ENCODE measurements at regions not wholly inside any gene's neighbourhood (a gene's known extent, or its start where the extent isn't known, plus 50 kb on each side); places are given as distances from the start of the nearest gene placed in this dataset.

DNA sequence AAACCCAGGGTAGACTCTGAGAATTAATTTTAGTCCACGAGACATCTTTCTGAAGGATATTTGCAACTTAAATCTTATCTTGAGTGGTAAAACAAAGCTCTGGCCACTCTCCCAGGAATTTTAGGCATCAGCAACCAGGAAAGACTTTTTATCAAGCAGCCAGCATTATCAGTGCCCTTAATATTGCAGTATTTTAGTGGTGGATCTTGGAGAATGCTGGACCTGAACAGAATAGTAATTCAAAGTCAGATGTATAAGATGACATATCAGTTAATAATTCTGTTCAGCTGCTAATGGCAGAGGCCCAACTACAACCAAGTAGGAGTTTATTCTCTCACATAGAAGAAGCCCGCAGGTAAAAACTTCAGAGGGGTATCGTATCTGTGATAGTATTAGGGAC is 59.0 kb upstream of the CRY1 start:
- no peaks in the 10 kb centered on the region for H3K4me1 Mint-ChIP-seq
- no peak overlapping the region for H3K27ac ChIP-seq (ENCODE audit: insufficient read length, low read depth, low read length)
- no peak overlapping the region for H4K8ac ChIP-seq (replicated peaks; ENCODE audit: insufficient read length, low read depth, low read length)
- no peak overlapping the region for H2BK120ac ChIP-seq (ENCODE audit: low read depth, low read length, poor library complexity, severe bottlenecking)
- no peak overlapping the region for H2BK20ac ChIP-seq (ENCODE audit: low read depth, low read length, poor library complexity, severe bottlenecking)
- no peak overlapping the region for H3K56ac ChIP-seq (ENCODE audit: insufficient read length, low read depth, low read length)
- H2BK12ac ChIP-seq (ENCODE audit: insufficient read length, low read depth, low read length): no peak overlapping the region
- H3K27me3 Mint-ChIP-seq (ENCODE audit: low read depth): peaks cover 2% of the 10 kb centered on the region; the same call in 1 of the 2 replicates
- TF ChIP-seq, protein P1, sequence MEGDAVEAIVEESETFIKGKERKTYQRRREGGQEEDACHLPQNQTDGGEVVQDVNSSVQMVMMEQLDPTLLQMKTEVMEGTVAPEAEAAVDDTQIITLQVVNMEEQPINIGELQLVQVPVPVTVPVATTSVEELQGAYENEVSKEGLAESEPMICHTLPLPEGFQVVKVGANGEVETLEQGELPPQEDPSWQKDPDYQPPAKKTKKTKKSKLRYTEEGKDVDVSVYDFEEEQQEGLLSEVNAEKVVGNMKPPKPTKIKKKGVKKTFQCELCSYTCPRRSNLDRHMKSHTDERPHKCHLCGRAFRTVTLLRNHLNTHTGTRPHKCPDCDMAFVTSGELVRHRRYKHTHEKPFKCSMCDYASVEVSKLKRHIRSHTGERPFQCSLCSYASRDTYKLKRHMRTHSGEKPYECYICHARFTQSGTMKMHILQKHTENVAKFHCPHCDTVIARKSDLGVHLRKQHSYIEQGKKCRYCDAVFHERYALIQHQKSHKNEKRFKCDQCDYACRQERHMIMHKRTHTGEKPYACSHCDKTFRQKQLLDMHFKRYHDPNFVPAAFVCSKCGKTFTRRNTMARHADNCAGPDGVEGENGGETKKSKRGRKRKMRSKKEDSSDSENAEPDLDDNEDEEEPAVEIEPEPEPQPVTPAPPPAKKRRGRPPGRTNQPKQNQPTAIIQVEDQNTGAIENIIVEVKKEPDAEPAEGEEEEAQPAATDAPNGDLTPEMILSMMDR (conservative IDR thresholded peaks at IDR 0.05): no peak
- peaks cover 7 to 10% of the 10 kb centered on the region in 2 experiments; a peak in 4 of 5 replicates for H3K9me3 Mint-ChIP-seq
- no peak overlapping the region for H3K18ac ChIP-seq (ENCODE audit: insufficient read length, low read depth, low read length)
- H3K9me3 ChIP-seq (ENCODE audit: control insufficient read depth, low read depth, low read length): no peaks in the 10 kb centered on the region
- no peak overlapping the region for H3K23ac ChIP-seq (ENCODE audit: insufficient read length, low read depth, low read length)
- DNase-seq: no peak
- no CpG with 5 or more reads among the region's 3 CpGs for WGBS (ENCODE audit: extremely low coverage, insufficient read length, low lambda C conversion rate)
- no peak overlapping the region for H4K91ac ChIP-seq (ENCODE audit: insufficient read length, low read depth, low read length)
- H2BK15ac ChIP-seq (ENCODE audit: low read depth, low read length): no peak overlapping the region
- no peaks in the 10 kb centered on the region for H3K23me2 ChIP-seq (ENCODE audit: insufficient read length, low read depth, low read length, poor library complexity, severe bottlenecking)
- no peaks in the 10 kb centered on the region for H3K4me1 ChIP-seq (ENCODE audit: insufficient read depth, low read length)
- no peak overlapping the region for H3K4ac ChIP-seq (ENCODE audit: low read depth, low read length)
- H3K4me2 ChIP-seq (ENCODE audit: insufficient read depth, insufficient read length, low read length): no peak overlapping the region
- no peak overlapping the region for H2AK5ac ChIP-seq (ENCODE audit: insufficient read length, low read length)
- H3K79me2 ChIP-seq (ENCODE audit: insufficient read depth, low read length): no peaks in the 10 kb centered on the region
- no peak overlapping the region for H2BK5ac ChIP-seq (ENCODE audit: insufficient read length, low read length)
- no peak overlapping the region for H4K5ac ChIP-seq (ENCODE audit: insufficient read length, low read depth, low read length)
- no peaks in the 10 kb centered on the region for H3K79me1 ChIP-seq (ENCODE audit: insufficient read depth, low read depth, low read length, poor library complexity, severe bottlenecking)
- H3K36me3 Mint-ChIP-seq (ENCODE audit: insufficient read depth in 1 of 3, low read depth in 3 of 3): peaks cover 0 to 5% (median 0%) of the 10 kb centered on the region in 3 experiments; a peak in 1 of 7 replicates
- H3K27me3 ChIP-seq (ENCODE audit: insufficient read depth, low read length): no peaks in the 10 kb centered on the region
- H3K27ac Mint-ChIP-seq: no peak overlapping the region
- H3K14ac ChIP-seq (ENCODE audit: insufficient read depth, low read length): no peak overlapping the region
- no peak overlapping the region for H3T11ph ChIP-seq (ENCODE audit: low read length)
- no peak overlapping the region for H2AFZ ChIP-seq (ENCODE audit: low read length)
- no peaks in the 10 kb centered on the region for H4K20me1 ChIP-seq (ENCODE audit: control insufficient read depth, insufficient read depth, insufficient read length)
- H3K4me3 Mint-ChIP-seq: no peak overlapping the region
- no peak overlapping the region for H3K9ac ChIP-seq (ENCODE audit: extremely low read depth, insufficient read length, low read length)

Measured in H9 (cell line).